NCI-H2081 treated with DMSO at 0.1 percent for 48 hours (cell line): ENCODE measurements at regions not wholly inside any gene's neighbourhood (a gene's known extent, or its start where the extent isn't known, plus 50 kb on each side); places are given as distances from the start of the nearest gene placed in this dataset.

ENCODE experiments used
- DNase-seq: peaks from one replicate; lab custom pipeline; 2025; lab: John Stamatoyannopoulos, UW

DNA sequence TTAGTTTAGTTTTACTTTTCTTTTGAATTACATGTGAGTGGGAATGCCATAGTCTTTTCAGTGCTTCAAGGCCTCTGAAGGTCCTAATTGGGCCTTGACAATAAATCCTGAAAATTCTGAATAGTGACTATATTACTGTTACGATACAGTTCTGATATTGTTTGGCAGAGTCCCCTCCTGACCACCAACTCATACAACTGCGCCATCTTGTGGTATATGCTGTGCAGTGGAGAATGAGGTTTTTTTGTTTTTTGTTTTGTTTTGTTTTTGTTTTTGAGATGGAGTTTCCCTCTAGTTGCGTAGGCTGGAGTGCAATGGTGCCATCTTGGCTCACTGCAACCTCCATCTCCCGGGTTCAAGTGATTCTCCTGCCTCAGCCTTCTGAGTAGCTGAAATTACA is 56.6 kb upstream of the CHRDL1 start:
- DNase-seq: no peak

DNA sequence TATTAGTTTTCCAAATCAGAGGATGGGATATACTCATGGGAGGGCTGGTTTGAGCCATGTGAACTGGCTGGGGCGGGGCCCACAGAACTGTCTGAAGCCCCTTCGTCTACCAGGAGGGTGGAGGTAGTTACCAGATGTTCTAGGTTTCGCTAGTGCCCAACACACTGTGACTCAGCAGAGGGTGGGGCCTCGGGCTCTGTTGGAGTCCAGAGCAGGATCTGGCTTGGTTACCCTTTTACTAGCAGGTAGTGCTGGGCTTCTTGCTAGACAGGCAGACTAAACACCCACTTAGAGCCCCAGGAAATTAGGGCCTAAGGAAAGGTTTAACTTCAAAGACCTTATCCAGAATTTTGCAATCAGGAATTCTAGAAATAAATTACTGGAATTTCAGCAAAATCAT is 56.2 kb upstream of the CHRDL1 start:
- no peak for DNase-seq

DNA sequence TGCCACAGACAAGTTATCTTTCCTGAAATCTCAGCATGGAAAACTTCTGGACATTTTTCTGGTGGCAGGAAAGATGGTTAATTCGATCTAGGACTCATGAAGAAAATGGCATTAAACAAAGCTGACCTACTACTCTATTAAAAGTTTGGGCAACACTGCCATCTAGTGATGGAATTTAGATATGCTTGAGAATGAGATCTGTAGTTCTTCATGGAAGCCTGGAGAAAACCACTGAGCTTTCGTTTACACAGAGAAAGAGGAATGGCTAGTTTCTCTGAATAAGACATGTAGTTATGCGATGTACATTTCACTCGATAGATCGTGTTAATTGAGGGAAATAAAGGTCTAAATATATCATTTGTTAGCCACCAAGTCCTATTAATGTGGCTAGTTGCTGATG is 51.7 kb upstream of the CHRDL1 start:
- peak; percentile 64 for DNase-seq

DNA sequence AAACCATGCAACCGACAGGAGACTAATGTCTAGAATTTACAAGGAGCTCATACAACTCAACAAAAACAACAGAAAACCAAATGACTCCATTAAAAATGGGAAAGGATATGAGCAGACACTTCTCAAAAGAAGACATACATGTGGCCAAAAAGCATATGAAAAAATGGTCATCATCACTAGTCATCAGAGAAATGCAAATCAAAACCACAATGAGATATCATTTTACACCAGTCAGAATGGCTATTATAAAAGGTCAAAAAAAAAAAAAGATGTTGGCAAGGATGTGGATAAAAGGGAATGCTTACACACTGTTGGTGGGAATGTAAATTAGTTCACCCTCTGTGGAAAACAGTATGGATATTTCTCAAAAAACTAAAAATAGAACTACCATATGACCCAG is 50.5 kb upstream of the CHRDL1 start:
- DNase-seq: no peak
